OCI-LY3 (cell line): ENCODE measurements at regions not wholly inside any gene's neighbourhood (a gene's known extent, or its start where the extent isn't known, plus 50 kb on each side); places are given as distances from the start of the nearest gene placed in this dataset.

Source experiments
- CTCF ChIP-seq: fragments of 200-600, 300-600 bp; sonication (generic); IDR thresholded peaks from 2 replicates; pipeline ENCODE4 v1.5.1; 2014; ENCODE audit warnings: antibody characterized with exemption, low read length, low read depth
- EZH2phosphoT487 ChIP-seq: fragments of 200-600 bp; shearing (Covaris generic); IDR thresholded peaks from 2 replicates; pipeline ENCODE4 v1.6.1; 2018; ENCODE audit warnings: antibody characterized with exemption, mixed run types, low read depth

GRCh38 chr16:65770752-65771151 lies 595.7 kb upstream of the CDH5 start:
- TF ChIP-seq CTCF (no peak), EZH2phosphoT487 (no peak)
